WTC11 (cell line): ENCODE measurements at regions not wholly inside any gene's neighbourhood (a gene's known extent, or its start where the extent isn't known, plus 50 kb on each side); places are given as distances from the start of the nearest gene placed in this dataset.

ENCODE experiments used
- FOXJ3 ChIP-seq: sonication (generic); formaldehyde crosslinking; IDR thresholded peaks from 2 replicates; pipeline ENCODE4 v1.9.0; 2021; ENCODE audit warnings: missing genetic modification reagents, mild to moderate bottlenecking, borderline replicate concordance
- FOXP1 ChIP-seq: sonication (generic); formaldehyde crosslinking; IDR thresholded peaks from 2 replicates; pipeline ENCODE4 v1.8.0; 2022; ENCODE audit warnings: missing genetic modification reagents, mild to moderate bottlenecking, moderate library complexity, borderline replicate concordance
- GABPB1 ChIP-seq: sonication (generic); formaldehyde crosslinking; IDR thresholded peaks from 2 replicates; pipeline ENCODE4 v1.8.1; 2023; ENCODE audit warnings: mild to moderate bottlenecking, missing genetic modification reagents
- MYBL2 ChIP-seq: sonication (generic); formaldehyde crosslinking; IDR thresholded peaks from 2 replicates; pipeline ENCODE4 v1.8.1; 2023; ENCODE audit warnings: mild to moderate bottlenecking, moderate library complexity, missing genetic modification reagents
- NR2C2 ChIP-seq: sonication (generic); formaldehyde crosslinking; IDR thresholded peaks from 2 replicates; pipeline ENCODE4 v1.8.0; 2022; ENCODE audit warnings: mild to moderate bottlenecking, missing genetic modification reagents
- ZNF121 ChIP-seq: sonication (generic); formaldehyde crosslinking; IDR thresholded peaks from 2 replicates; pipeline ENCODE4 v1.8.0; 2023; ENCODE audit warnings: missing genetic modification reagents
- TF ChIP-seq, protein P1 (sequence below): fragments of 200-600 bp; IDR thresholded peaks from 2 replicates; pipeline ENCODE4 v1.8.0; 2022; ENCODE audit warnings: antibody characterized with exemption
- TF ChIP-seq, protein P2 (sequence below): sonication (generic); formaldehyde crosslinking; IDR thresholded peaks from 2 replicates; pipeline ENCODE4 v1.8.1; 2022; ENCODE audit warnings: low read depth, mild to moderate bottlenecking, moderate library complexity, missing genetic modification reagents, borderline replicate concordance
- TF ChIP-seq, protein P3 (sequence below): sonication (generic); formaldehyde crosslinking; IDR thresholded peaks from 2 replicates; pipeline ENCODE4 v1.8.0; 2022; ENCODE audit warnings: mild to moderate bottlenecking, missing genetic modification reagents

DNA sequence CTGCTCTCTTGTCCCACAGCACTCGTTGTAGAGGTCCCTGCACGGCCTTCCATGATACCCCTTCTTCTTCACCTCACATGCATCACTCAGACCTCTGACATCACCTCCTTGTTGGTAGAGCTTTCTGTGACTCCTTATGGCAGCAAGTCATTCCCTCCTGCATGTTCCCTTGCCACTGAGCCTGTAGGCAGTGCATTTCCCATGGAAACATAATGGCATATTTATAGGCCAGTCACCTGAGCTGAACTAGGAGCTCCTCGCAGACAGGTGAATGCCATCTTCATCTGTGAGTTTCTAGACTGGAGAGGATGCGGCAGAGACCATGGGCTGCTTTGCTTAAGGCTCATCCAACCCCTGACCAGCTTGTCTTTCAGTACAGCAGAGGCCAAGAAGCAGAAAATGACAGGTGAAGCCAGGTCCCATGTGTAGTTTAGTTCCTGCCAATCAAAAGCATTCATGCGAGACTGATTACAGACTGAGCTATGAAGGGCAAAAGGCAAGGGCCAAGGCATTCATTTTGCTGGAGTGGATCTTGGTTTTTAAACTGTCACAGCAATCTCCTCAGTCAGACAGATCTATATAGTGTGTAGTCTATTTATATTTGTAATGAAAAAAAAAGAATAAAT is 59.4 kb upstream of the NEDD4L start:
- TF ChIP-seq, protein P1, sequence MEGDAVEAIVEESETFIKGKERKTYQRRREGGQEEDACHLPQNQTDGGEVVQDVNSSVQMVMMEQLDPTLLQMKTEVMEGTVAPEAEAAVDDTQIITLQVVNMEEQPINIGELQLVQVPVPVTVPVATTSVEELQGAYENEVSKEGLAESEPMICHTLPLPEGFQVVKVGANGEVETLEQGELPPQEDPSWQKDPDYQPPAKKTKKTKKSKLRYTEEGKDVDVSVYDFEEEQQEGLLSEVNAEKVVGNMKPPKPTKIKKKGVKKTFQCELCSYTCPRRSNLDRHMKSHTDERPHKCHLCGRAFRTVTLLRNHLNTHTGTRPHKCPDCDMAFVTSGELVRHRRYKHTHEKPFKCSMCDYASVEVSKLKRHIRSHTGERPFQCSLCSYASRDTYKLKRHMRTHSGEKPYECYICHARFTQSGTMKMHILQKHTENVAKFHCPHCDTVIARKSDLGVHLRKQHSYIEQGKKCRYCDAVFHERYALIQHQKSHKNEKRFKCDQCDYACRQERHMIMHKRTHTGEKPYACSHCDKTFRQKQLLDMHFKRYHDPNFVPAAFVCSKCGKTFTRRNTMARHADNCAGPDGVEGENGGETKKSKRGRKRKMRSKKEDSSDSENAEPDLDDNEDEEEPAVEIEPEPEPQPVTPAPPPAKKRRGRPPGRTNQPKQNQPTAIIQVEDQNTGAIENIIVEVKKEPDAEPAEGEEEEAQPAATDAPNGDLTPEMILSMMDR = no peak
- TF ChIP-seq MYBL2 (no peak), FOXJ3 (CRISPR knock-in tag) (no peak), FOXP1 (no peak), NR2C2 (no peak), ZNF121 (CRISPR knock-in tag) (no peak), GABPB1 (no peak)
- TF ChIP-seq, protein P2, sequence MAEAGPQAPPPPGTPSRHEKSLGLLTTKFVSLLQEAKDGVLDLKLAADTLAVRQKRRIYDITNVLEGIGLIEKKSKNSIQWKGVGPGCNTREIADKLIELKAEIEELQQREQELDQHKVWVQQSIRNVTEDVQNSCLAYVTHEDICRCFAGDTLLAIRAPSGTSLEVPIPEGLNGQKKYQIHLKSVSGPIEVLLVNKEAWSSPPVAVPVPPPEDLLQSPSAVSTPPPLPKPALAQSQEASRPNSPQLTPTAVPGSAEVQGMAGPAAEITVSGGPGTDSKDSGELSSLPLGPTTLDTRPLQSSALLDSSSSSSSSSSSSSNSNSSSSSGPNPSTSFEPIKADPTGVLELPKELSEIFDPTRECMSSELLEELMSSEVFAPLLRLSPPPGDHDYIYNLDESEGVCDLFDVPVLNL (CRISPR knock-in tag) = no peak
- TF ChIP-seq, protein P3, sequence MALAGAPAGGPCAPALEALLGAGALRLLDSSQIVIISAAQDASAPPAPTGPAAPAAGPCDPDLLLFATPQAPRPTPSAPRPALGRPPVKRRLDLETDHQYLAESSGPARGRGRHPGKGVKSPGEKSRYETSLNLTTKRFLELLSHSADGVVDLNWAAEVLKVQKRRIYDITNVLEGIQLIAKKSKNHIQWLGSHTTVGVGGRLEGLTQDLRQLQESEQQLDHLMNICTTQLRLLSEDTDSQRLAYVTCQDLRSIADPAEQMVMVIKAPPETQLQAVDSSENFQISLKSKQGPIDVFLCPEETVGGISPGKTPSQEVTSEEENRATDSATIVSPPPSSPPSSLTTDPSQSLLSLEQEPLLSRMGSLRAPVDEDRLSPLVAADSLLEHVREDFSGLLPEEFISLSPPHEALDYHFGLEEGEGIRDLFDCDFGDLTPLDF (CRISPR knock-in tag) = no peak
